PFSK-1 (cell line): ENCODE measurements at regions not wholly inside any gene's neighbourhood (a gene's known extent, or its start where the extent isn't known, plus 50 kb on each side); places are given as distances from the start of the nearest gene placed in this dataset.

Source experiments
- FOXP2 ChIP-seq: optimal IDR thresholded peaks from 2 replicates; pipeline ENCODE3; 2011; ENCODE audit warnings: borderline replicate concordance, control low read depth, inconsistent platforms; ENCODE audit not compliant: insufficient read depth; ENCODE audit errors: extremely low read length, extremely low read depth
- POLR2AphosphoS5 ChIP-seq: IDR thresholded peaks from 2 replicates; pipeline ENCODE4 v1.6.1; 2012; ENCODE audit warnings: low read depth, mild to moderate bottlenecking, control low read depth, low read length, moderate library complexity
- SIN3A ChIP-seq: IDR thresholded peaks from 2 replicates; pipeline ENCODE4 v1.6.1; 2012; ENCODE audit warnings: mild to moderate bottlenecking, low read length, moderate library complexity, borderline replicate concordance; ENCODE audit not compliant: insufficient read depth
- TAF1 ChIP-seq: IDR thresholded peaks from 2 replicates; pipeline ENCODE4 v1.6.1; 2012; ENCODE audit warnings: low read length, control low read depth, borderline replicate concordance; ENCODE audit not compliant: insufficient read depth
- TF ChIP-seq, protein P1 (sequence below), 2 experiments: IDR thresholded peaks; 2 replicates each; pipeline versions ENCODE4 v1.6.1 to v1.8.0; 2011 to 2012; ENCODE audit warnings: low read depth in 2 of 2, low read length in 2 of 2, control low read depth in 1 of 2, inconsistent platforms in 1 of 2, mild to moderate bottlenecking in 1 of 2, moderate library complexity in 1 of 2; ENCODE audit not compliant: insufficient read depth in 1 of 2

DNA sequence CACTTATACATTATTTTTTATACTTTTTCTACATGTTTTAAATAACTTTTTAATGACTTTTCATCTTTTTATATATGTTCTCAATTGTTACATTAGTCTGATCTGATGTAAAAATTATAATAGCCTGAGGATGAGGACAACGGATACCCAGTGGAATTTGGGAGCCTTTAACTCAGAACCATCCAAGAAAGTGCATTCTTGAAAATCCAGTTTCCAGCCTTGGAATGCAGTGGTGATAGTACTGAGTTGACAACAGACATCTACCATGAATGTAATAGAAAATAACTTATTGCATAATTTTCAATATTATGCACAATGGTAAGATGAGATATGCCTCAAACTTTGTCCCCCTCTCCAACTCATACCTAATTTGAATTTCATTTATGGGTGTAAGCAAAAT is 120.7 kb upstream of the ZC3H15 start:
- TF ChIP-seq SIN3A (no peak), POLR2AphosphoS5 (no peak), FOXP2 (no peak), TAF1 (no peak)
- TF ChIP-seq, protein P1, sequence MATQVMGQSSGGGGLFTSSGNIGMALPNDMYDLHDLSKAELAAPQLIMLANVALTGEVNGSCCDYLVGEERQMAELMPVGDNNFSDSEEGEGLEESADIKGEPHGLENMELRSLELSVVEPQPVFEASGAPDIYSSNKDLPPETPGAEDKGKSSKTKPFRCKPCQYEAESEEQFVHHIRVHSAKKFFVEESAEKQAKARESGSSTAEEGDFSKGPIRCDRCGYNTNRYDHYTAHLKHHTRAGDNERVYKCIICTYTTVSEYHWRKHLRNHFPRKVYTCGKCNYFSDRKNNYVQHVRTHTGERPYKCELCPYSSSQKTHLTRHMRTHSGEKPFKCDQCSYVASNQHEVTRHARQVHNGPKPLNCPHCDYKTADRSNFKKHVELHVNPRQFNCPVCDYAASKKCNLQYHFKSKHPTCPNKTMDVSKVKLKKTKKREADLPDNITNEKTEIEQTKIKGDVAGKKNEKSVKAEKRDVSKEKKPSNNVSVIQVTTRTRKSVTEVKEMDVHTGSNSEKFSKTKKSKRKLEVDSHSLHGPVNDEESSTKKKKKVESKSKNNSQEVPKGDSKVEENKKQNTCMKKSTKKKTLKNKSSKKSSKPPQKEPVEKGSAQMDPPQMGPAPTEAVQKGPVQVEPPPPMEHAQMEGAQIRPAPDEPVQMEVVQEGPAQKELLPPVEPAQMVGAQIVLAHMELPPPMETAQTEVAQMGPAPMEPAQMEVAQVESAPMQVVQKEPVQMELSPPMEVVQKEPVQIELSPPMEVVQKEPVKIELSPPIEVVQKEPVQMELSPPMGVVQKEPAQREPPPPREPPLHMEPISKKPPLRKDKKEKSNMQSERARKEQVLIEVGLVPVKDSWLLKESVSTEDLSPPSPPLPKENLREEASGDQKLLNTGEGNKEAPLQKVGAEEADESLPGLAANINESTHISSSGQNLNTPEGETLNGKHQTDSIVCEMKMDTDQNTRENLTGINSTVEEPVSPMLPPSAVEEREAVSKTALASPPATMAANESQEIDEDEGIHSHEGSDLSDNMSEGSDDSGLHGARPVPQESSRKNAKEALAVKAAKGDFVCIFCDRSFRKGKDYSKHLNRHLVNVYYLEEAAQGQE (IDR thresholded peaks at IDR 0.05; ENCODE audit: insufficient read depth in 1 of 2, low read depth in 2 of 2, low read length in 2 of 2): no peak
